IPS-NIHi7 (cell line): ENCODE measurements at regions not wholly inside any gene's neighbourhood (a gene's known extent, or its start where the extent isn't known, plus 50 kb on each side); places are given as distances from the start of the nearest gene placed in this dataset.

Source experiments
- DNase-seq: peaks from one replicate; pipeline ENCODE4 v3.0.0; 2012; ENCODE audit warnings: mixed read lengths; ENCODE audit errors: extremely low spot score

DNA sequence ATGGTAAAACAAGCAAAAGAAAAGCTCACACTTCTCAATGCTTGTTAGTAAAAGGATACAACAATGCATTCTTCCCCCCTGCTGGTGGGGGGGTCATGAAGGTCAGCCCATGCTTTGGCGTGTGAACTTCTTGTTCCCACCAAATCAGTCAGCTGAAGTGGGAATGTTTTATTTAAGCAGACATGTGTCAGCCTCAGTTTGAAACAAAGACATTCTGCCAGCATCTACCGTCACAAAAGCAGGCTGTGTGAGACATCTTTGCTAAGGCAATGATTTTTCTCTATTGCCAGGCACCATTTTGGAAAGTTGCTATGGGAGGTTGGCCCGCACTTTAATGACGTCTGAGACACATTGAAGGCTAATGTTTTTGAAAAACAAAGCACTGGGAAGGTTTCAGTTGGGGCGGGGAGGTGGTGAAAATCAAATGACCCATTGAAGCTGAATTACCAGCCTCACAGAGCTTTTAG, 206.6 kb downstream of the TLE3 start:
- no peak for DNase-seq

DNA sequence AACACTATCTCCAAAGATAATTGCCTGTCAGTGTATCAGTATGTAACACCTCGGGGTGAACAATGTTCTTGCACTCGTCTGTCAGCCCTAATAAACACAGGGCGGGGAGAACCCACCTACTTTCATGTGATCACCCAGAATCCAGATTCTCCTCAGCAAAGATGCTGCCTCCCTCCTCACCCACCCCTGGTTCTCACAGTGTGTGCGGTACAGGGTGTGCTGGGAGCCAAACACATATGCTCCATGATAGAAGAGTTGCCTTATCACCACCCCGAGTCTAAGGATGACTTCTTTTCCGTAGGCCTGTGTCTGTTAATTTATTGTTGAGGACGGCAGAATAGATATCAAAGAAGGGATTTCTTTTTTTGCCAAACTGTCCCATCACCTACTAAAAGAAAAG, 206.1 kb downstream of the TLE3 start:
- no peak for DNase-seq

DNA sequence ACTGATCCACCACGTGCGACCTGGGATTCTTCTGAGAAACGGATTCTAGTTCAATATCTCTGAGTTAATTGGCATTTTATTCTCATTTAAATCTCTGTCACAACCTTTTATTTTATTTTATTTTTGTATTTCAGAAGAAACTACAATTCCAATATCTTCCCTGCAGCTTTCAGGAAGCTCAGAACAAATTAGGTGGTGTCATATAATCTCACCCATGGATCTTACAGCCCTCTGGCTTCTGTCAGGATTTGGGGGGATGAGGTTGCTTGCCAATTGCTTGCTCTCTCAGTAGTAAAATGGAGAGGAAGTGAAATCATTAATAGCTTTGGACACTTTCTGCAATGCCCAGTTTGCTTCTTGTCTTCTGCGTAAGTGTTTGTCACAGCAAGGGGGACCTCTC, 205.4 kb downstream of the TLE3 start:
- DNase-seq, result no peak

DNA sequence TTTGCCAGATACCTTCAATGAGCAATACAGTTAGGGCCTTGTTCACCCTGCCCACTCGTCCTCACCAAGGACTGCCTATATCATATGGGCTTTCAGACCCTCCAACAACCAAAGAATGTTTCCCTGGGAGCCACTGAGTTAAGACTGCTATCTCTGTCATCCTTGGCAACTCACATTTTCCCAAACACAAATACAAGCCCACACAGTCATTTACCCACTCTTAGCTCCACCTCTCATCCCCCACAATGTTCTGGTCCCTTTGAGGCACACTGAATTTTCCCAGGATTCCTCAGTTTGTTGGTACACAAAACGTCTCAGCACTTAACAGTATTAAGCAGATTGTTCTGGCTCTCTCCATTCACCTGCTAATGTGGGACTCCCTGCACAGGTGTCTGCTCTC, 204.6 kb downstream of the TLE3 start:
- DNase-seq, result no peak

GRCh38 chr15:69893863-69894262, 203.9 kb downstream of the TLE3 start:
- peak; percentile 70 for DNase-seq

DNA sequence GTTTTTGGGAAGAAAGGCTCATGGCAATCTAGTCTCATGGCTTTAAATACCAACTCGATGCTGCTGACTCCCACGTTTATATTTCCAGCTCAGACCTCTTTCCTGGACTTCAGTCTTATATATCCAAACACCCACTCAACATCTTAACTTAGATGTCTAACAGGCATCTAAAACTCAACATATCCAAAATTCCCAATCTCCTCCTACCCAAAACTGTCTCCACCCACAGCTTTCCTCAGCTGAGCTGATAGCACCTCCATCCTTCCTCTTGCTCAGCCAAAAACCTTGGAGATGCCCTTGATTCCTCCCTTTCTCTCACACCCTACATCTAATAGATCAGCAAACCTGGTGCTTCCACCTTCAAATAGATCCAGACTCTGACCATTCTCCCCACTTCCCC, 202.5 kb downstream of the TLE3 start:
- no peak for DNase-seq

- DNase-seq, result no peak
Measured at GRCh38 chr15:69896606-69897005, 201.1 kb downstream of the TLE3 start.

DNA sequence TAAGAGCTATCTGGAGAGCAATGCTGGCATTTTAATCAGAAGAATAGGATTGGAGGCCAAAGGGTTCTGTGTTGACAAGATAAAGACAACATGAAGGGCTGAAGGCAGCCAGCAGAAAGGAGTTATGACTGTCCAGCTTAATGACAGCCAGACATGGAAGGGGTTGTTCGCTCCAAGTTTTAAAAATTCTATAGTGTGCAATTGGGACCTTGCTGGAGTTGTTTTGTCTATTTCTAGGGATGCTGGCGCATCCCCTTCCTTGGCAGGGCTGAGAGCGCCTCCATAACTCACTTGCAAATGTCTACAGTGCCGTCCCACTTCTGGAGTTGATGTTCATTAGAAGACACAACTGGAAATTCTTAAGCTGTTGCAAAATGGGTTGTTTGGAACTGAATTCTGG, 200.7 kb downstream of the TLE3 start:
- DNase-seq, result no peak

- DNase-seq, result no peak
Measured at GRCh38 chr15:69897471-69898237, 200.1 kb downstream of the TLE3 start.

DNA sequence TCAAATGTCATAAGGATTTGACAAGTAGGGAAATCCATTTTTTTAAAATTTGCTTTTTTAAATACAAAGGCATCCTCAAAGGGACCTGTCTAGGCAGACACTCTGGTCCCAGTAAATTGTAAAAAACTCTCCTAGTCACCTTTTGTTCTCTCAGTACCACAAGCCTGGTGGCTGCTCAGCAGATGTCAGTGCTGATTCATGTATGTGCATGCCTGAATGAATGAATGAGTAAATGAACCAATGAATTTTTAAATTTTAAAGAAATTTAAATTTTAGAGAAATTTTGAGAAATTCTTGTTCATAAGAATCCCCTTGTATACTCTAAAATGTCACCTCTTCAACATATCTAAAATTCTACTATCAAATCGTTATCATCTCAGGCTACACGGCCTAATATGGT, 199.5 kb downstream of the TLE3 start:
- DNase-seq, result no peak

DNA sequence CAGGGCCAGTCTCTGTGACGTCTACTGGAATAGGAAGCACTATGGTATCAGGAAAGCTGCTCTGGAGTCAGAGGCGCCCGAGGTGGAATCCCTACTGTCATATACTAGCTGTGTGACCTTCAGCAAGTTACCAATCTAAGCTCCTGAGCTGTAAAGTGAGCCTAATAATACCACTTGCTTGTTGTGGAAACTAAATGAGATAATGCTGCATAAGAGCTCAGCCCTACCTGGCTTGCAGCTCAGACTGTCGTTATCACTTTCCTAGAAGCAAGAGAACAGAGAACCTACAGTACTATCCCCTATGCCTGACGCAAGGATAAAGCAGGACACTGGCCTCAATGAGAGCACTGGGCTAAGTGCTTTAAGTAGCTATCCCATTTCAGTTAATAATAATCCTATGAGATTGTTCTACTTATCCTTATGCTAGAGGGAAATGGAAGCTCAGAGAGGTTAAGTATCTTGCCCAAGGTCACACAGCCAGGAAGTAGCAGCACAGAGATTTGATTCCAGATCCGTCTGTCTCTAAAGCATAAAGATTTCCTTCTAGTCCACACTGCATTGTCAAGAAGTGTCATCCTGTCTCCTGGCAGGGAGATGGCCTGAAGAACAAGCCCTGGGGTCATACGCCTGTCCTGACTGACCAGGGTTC, 195.2 kb downstream of the TLE3 start:
- no peak for DNase-seq

GRCh38 chr15:69903470-69904469, 193.9 kb downstream of the TLE3 start:
- DNase-seq, result no peak

GRCh38 chr15:69906256-69907185, 191.2 kb downstream of the TLE3 start:
- no peak for DNase-seq

- no peak for DNase-seq
Measured at GRCh38 chr15:69908060-69908459, 189.7 kb downstream of the TLE3 start.

GRCh38 chr15:69908590-69909420, 188.9 kb downstream of the TLE3 start:
- peak; percentile 46 for DNase-seq

DNA sequence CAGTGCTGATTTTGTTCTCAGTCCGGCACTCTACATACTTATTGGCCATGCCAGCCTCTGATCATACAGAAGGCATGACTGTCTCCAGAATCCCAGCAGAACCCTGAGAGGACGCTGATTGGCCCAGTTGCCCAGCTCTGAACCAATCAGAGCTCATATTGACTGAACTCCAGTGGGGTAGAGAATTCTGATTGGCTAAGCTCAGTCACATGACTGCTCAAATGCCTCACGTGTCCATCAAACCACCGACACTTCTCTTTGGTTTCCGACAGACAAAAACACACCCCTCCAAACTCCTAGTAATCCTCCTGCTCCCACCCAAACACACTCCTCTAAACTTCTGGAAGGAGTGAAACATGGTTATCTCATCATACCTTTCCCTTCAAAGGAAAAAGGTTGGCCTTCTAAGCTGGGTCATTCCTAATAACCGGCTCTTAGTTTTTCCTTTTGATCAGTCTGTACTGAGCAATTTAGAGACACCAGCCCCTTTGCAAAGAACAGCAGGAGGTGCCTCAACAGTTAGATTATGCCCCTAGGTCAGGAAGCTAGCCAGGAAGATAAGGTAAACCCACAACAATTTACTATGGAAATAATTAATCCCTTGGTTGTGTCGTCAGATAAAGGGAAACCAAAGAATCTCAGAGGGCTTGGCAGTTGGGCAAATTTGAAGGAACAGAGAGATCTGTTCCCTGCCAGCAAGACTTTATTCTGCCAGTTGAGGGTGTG, 187.8 kb downstream of the TLE3 start:
- DNase-seq, result peak; percentile 41

- no peak for DNase-seq
Measured at GRCh38 chr15:69910514-69910913, 187.2 kb downstream of the TLE3 start.

DNA sequence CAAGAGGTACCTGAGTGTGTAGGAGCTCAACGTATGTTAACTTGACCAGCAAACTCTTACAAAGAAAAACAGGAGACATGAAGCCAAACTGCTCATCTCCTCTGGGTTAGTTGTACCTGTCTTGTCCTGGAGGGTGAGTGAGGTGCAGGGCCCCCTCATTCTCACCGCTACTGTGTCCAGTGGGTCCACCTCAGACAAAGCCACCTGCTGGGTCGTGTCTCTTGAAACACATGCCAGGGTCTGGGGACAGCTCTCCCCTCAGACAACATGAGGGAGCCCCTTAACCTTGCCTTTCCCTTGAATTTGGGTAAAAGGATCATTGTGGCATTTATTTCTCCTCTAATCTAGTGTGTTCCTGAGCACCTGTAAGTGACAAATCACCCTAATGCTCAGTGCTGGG, 185.6 kb downstream of the TLE3 start:
- no peak for DNase-seq

DNA sequence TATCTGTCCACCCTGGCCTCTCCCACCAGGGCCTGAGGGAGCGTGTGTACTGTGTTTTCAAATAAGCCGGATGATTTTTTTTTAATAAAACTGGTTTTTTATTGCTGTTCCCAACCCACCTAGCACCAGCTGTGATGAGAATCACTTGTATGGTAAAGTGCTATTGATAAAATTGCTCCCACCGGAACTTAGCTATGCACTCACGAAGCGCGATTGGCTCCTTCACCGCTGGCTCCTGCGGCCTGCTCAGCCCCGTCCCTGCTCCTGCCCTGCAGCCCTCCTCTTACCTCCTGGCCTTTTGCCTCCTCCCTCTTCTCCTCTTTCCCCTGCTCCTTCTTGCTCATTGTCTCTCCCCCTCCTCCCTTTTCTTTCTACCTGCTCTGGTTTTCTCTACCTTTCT, 183.7 kb downstream of the TLE3 start:
- no peak for DNase-seq

GRCh38 chr15:69914960-69915359, 182.8 kb downstream of the TLE3 start:
- no peak for DNase-seq
